EH (cell line): ENCODE measurements at regions not wholly inside any gene's neighbourhood (a gene's known extent, or its start where the extent isn't known, plus 50 kb on each side); places are given as distances from the start of the nearest gene placed in this dataset.

Experiments
- DNase-seq: peaks from one replicate; pipeline ENCODE4 v3.0.0-alpha.2; 2015; ENCODE audit warnings: low read depth

DNA sequence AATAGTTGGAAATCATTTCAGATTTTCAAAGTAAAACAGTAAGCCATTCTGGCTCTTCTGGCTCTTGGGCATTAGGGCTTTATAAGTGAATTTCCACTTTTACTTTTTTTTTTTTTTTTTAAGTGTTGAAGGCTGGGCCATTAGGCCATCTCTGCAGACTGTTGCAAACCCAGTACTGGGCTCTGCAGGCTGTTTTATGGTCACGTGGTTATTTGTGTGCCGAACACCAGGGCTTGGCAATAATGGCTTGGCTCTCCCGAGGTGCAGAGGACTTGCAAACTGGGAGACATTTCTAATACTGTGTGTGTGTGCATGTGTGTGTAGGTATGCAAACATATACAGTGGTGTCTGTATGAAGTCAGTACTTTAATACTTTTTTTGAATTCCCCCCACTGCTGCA, 194.9 kb upstream of the CDH5 start:
- DNase-seq = no peak

DNA sequence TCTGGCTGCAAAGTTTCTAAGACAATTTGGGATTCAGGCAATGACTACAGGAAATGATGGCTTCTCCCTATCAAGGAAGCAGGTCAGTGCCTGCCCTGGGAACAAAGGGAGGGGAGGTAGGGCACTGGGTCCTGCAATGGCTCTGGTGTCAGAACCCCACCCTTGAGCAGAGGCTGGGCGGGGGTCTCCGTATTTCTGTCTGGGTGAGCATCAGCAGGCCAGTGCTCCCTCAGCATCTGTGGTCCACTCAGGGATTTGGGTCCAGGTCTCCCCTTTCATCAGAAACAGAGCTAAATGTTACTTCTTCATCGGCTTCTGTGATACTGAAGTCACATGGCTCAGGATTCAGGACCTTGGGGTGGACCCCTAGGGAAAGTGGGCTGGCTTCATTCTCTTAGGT, 195.5 kb upstream of the CDH5 start:
- no peak for DNase-seq

DNA sequence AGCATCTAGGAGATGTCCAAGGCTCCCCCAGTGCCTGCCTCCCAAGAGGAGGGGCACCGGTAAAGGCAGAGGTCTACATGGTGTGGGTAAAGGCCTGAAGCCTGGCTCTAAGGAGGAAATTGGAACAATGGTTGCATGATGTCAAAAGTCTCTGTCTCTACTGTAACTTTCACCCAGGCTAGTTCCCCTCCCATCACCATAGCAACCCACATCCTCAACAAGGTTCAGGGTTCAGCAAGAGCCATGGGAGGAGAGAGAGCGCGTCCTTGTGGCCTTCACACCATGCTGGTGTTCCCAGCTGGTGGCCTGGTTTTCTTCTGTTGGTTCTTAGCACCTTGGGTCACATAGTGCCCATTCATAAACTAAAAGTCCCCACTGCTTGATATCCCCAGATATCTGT, 196.7 kb upstream of the CDH5 start:
- DNase-seq = no peak

DNA sequence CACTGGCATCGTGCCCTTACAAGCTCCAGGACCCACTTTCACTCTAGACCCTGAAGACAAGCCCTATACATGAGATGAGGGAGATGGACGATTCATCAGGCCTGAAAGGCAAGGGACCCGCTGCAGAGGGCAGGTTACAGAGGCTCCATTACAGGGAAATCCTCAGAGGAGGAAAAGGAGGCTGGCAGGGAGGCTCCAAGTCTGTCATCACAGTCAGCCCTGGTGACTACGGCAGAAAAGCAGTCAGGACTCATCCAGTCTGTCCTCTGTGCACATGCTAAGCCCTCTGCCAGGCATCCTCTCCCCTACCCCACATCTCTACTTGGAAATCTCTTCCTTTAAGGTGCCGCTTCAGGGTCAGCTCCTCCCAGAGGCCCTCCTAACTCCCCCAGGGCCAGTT, 197.7 kb upstream of the CDH5 start:
- DNase-seq = no peak

DNA sequence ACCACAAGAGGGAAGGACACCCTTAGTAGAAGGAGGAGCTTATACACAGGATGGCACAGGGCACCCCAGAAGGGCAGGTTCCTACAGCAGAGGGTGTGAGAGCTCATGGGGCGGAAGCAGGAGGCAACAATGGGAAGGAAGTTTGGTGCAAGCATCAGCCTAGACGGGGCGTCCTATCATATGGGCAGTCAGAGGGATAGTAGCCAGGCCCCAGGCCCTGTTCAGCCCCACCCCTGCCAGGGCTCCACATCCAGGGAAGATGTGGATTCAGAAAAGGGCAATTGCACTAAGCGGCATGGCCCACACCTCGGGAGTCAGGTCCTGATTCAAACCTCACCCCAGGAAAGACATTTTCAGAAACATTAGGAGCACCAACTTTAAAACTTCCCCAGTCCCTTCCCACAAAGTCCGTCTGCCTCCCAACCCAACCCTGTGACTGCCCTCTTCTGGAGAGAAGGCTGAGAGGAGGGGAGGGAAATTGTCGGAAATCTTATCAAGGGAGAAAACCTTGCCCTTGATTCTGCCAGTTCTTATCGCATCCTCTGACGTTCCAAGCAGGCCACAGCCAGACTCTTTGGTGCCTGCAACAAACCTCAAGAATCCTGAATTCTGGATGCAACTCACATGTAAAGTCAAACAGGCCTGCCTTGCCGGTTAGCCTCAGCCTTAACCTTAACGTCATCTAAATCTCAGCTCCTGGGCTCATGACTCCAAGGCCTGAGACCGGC, 198.8 kb upstream of the CDH5 start:
- DNase-seq = no peak

DNA sequence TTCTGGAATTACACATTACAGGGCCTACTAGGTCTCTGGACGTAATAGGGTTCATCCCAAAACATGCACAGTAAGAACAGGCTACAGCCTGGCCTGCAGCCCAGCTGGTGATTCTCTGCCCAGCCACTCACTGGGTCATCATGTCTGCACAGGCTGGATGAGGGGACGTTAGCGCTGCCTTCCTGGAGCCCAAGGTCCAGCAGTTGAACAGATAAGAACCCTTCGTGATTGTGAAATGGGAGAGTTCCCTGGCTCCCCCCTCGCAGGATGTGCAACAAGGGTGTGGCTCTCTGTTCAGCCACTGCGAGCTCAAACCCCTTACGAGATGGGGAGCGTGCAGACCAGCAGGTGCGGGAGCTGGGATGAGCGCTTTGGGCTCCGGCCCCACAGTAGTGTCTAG, 200.0 kb upstream of the CDH5 start:
- no peak for DNase-seq

DNA sequence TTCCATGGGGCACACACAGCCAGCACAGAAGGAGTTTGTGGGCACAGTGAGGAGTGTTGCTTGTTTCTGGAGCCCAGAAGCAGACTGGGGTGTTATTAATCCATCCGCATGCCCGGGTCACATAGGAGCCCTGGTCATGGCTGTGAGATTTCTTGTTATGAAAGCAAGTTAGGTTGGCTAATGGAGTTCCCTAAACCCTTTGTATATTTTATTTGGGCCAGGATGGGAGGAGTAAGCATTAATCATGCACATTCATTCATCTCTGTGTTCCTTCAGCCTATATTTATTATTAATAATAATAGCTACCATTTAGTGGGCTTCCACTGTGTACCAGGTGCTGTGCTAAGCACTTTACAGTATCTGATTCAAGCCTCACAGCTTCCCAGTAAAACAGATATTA, 200.6 kb upstream of the CDH5 start:
- DNase-seq = no peak

DNA sequence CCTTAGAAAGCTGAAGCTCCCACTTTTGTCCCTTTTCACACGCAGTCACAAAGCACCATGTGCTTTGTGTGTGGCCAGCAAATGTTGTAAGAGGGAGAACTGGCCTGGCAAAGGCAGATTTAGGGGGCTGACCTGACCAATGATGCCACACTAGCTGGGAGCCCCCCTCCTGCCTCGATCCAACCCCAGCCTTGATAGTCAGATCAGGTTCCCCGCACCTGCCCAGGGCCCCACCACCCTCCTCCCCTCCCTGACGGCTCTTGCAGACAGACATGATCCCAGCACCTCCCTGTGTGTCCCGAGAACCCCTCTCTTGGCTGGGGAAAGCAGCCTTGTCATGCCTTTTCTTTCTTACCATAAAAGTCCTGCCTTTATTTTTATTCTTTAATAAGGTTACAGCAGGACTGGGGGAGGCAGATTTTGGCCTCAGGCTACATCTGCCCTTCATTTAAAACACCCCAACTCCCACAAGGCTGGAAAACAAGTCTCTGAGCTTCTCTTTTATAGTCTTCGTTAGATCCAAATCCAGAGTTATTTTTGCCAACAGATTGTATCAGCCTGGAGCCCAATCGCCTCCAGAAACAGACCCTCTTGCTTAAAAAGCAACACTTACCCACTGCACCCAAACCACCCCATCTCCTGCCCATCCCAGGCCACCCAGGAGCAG, 201.8 kb upstream of the CDH5 start:
- DNase-seq = peak; percentile 49

DNA sequence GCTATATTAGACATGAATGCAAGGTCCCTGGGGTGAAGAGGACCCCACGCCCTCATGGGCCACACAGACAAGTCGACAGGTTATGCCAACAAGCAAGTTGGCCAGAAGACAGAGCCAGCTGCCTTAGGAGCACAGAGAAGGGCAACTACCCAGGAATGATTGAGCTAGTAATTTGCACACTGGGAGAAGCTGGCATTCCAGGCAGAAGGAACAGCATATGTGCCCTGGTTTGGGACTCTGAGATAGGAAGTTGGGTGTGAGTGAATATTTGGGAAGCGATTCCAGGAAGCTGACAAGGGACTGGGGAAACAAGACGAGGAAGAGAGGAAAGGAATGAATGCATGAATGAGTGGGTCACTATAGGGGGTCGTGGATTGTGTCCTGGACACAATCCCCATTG, 203.7 kb upstream of the CDH5 start:
- no peak for DNase-seq

DNA sequence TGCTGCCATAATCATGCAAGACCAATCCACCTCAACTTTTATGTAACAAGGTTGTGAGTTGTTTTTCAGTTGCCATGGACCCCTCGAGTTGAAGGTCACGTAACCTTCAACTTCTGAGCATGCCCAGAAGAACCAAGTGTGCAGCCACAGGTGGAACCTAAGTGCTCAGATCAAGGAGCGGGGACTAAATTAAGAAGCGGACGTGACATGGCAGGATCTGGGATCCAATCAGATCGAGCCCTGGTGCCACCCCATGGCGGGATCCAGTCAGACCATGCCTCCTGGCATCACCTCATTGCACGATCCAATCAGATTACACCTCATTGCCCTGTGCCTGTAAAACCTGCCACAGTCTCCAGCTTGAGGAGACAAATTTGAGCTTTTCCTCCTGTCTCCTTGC, 204.5 kb upstream of the CDH5 start:
- no peak for DNase-seq

DNA sequence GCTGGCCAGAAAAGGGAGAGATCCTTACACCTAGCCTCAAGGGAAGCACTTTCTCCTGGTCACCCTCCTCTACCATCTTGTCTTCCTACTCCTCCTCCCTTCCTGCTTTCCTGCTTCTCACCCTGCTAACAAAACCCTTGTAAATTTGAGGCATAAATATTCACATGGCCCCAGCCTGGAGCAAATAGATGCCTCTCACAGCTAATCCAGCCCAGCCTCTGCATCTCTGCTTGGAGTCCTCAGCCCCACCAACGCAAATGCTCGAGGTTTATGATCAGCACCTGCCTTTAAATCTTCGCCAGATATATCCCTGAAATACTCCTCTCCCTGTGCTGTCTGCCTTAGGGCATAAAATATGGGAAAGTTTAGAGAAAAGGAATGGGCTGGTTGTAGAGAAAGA, 205.2 kb upstream of the CDH5 start:
- no peak for DNase-seq

DNA sequence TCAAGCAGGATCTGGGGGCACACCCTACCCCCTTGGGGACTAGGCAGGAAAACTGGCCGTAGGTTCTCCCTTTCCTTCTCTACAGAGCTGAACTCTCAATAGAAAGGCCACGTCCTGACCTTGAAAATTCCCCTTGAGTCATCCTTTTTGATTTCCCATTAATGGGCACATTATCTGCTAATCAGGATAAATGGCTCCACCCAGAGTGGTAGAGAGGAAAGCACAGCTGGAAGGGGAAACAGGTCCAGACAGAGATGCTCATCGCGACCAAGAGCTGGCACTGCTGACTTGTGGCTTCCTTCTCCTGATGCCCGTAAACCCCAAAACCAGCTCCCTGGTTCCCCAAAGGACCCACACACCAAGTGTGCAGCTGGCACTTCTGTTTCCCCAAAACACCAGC, 206.5 kb upstream of the CDH5 start:
- peak; percentile 39 for DNase-seq

DNA sequence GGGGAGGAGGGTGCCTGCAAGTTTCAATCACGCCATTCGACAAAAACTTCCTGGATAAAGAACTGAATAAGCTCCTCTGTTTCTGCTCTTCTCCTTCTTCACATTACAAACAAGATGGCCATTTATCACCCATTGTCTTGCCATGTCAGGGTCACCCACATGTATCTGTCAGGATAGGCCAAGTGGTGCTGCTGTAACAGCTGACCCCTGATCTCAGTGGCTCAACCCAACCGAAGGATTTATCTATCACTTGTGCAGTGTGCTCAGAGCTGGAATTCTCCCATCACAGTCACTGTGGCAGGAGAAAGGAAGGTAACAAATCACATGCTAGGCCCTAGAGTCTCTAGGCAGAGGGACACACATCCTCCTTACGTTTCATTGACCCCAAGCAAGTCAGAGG, 210.0 kb upstream of the CDH5 start:
- no peak for DNase-seq

DNA sequence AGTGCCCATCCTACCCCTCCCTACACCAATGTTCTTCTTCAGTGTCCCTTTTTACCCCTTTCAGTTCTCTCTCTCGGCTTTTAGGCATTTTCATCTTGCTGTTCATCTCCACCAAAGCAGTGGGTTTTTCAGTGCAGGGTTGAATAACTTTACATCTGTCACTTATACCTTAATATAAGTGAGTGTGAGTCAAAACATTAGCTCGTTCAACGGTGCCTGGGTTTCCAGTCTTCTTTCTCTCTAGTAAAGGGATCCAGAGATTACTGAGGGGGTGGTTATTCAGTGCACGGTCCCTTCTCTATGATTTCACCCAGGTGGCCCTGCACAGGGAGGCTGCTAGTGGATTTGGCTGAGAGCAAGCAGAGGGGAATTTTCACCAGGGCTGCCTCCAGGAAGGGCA, 210.6 kb upstream of the CDH5 start:
- DNase-seq = no peak

DNA sequence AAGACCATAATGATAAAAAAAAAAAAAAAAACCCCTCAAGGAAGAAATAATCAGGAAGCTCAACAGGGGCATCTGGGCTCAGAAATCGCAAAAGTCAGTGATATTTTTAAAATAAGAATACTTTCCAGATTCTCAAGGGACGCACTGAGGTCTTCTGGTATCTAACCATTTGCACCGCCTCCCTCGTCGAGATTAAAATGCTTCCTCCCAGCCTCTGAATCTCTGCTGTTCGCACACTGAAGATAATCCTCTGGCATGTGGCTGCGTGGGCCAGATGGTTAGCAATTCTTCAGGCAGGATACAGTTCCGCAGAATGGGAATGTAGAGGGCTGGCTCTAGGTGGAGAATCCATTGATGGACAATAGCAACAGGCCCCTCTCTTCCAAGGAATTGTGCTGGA, 211.7 kb upstream of the CDH5 start:
- no peak for DNase-seq

DNA sequence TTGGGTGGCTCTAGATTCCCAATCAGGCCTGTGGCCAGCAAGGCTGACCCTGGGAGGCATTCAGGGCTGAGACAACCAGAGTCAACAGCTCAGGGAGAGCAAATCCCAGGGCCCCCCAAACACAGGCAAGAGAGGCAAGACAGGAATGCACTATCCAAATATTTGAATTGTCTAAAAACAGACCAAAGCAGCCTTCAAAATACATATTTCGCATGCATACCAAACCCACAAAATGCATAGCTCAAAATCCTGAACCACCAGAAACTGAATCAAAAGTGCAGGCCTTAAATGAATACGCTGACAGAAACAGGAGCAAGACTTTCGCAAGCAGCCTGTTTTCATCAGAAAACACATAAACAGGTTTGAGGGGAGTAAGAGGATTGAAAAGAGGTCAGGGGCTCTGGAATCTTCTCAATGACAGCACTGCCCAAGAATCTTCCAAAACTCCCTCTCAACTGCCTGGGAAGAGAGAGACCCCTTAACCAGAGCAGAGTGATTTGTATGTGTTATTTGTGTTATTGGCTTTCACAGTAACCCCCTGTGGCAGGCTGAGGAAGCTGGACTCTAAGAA, 213.6 kb upstream of the CDH5 start:
- DNase-seq = peak; percentile 95

DNA sequence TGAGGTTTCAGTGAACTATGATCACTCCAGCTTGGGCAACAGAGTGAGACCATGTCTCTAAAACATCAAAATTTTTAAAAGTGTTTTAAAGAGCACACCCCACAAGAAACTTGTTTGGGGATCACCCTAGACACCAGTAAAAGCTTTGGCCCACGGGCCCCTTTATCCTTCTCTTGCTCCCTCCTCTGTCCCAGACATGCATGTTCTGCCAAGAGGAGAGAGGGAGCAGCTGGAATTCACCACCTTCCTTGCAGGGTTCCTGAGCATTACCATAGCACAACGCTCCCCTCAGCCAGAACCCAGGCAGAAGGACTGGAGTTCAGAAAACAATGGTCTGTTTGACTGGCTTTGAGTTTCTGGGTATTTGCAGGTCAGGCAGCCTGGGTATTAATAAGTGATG, 214.3 kb upstream of the CDH5 start:
- peak; percentile 27 for DNase-seq

DNA sequence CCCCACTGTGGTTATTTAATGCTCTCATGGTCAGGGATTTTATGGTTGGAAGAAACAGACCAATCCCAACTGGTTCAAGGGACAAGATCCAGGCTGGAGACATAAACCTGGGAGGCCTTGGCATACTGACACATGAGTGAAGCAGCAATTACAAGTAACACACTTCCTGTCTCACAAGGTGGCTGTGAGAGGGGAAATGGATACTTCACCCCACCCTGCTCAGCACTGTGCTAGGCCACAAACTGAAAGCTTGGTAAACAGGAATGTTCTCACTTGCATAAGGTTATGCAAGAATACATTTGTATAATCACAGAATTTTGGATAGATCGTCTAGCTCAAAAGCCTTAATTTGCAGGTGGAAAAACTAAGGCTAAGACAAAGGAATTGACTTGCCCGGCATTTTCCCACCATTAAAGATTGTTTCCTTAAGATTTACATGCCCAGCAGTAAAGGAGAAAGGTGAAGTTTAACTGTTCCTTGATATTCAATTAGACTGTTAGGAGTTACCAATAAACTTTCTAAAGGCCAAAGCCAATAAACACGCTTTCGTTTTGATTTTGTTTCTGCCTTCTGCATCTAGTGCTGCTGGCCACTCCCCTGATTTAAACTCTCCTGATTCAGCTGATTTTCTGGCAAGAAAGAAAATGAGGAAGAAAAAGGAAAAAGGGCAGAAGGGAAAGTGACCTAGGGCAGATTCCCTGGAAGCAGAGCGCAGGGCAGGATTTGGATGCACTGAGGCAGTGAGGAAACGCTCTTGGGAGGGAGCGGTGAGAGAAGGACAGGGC, 215.6 kb upstream of the CDH5 start:
- DNase-seq = peak; percentile 57

DNA sequence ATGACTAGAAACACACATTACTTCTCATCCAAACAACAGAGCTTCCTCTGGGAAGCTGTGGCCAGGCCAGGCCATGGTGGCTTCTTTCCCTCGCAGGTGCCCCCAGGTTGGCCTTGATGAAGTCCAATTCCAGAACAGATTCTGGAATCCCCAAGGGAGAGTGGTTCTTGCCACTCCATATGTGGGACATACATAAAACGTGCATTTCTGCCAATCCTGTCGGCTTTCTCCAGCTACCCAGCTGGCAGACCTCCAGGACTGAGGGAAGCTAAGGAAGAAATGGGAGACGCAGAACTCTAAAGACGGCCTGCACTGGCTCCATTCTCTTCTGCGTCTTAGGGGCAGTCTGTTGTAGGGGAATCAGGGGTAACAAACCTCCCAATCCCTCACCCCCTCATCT, 219.2 kb upstream of the CDH5 start:
- no peak for DNase-seq

DNA sequence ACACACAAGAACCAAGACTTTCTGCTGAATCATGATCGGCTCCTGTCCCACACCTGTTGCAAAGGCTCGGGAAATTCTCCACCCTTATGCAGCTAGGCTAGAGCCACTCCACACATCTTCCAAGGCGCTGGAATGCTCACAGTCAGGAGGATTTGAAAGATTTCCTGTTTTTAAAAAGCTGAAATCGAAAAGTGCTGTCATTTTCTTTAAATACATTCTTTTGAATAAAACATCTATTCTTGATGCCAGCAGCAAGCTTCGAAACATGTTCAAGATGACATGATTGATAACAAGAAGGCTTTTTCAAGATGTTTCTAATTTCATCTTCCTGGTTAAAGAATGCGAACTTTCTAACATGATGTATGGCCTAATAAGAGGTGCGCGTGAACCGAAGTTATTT, 219.7 kb upstream of the CDH5 start:
- no peak for DNase-seq

DNA sequence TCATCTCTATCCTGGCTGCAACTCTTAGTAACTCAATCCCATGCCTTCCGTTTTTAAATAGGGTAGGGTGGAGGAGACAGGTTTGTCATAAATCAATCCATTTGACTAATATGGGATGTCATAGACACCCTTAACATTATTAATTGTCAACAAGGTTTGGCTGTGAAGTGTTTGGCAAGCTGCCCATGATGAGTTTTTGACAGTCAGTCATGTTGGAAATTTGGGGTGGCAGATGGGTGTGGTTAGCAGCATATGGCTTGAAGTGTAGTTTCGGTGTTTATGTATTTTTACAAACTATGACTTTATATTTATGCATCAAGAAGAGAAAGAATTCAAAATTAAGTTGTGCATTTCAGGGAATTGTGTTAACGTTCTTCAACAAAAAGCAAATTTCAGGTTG, 221.8 kb upstream of the CDH5 start:
- DNase-seq = no peak

DNA sequence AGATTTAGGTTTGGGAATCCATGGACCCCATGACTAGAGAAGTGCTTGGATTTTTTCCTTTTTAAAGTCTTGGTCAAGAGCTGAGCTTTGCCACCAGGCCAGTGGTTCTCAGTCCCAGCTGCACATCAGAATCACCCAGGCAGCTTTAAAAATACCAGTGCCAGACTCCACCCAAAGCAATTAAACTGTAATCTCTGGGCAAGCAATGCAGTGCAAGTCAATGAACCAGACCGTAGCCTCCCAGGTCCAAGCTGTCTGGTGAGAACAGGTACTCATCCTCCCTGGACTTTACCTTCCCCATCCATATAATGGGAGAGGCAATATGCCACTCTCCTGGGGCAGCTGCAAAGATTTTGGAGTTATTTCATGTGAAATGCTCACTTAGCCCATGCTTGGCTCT, 223.1 kb upstream of the CDH5 start:
- no peak for DNase-seq

DNA sequence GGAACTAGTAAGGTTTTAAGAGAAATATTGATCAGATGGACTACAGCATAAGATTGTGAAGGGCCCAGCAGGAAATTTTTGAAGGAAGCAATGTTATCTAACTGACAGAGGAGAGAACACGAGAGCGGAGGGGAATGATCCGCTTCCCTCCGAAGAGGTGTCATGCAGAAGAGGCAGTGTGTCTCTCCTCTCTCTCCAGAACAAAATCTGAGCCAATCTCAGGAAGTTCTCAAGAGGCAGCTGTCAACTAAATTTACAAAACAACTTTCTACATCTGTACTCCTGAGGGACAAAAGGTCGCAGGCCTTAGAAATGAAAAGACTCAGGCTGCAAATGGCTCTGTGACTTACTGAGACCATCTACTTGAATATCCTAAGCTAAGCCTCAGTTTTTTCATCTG, 224.6 kb upstream of the CDH5 start:
- no peak for DNase-seq
